ENCODE measurements at regions not wholly inside any gene's neighbourhood (a gene's known extent, or its start where the extent isn't known, plus 50 kb on each side); places are given as distances from the start of the nearest gene placed in this dataset.
"Not testable (repeated sequence)": the region's sequence is repeated elsewhere in the genome, so short reads cannot be mapped to it uniquely, and the experiment has no call there.

DNA sequence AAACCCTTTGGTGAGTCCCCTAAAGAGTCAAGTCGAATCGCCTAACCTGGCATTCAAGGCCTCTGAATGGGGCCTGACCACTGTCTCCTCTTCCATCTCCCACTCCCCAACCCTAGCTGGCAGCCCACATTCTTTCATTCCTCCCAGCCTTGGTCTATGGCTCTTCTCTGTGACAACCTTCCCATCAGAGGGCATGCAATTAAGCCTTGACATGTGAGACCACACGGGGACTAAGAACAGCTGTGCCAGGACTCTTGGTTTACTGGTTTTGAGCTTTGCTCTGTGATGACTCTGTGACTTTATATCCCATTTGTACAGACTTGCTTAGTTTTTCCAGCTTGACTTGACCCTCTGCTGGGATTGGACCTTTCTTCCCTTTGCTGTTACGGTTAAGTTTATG is 116.6 kb downstream of the BUB3 start:
- no peak for DNase-seq

DNA sequence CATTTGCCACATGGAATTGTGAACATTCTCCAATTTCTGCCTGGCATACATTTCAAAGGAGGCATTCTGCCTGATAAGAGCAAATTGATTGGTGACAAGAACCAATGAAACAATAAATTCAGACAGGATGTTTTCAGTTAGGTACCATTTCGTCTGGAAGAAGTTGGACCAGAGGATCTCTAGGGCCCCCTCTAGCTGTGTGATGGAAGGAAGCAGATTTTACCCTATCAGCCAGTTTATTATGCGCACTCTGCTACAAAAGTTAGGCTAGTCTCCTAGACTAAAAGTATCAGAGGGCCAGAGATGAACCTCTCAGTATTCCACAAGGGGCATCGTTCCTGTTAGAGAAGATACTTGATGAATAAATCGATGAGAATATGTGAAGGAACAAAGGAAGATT is 118.0 kb downstream of the BUB3 start:
- no peak for DNase-seq

GRCh38 chr10:123274306-123275135 is 120.3 kb downstream of the BUB3 start:
- no peak for DNase-seq

DNA sequence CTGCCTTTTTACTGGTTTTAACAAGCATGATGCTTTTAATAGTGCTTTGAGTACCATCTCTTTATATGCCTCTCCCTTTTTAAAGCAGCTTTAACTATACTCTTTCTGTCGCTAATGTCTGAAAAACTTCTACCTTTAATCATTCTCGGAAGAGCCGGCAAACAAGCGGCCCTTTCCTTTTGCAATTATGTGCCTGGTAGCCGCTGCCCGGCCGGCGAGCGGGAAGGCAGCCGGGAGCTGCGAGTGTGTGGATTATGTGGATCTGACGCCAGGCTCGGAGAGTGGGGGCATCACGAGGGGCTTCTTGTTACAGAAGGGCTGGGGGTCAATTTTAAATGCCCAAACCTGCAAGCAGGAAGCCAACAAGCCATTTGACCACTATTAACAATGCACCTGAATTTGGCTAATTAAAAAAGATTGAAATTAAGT is 120.9 kb downstream of the BUB3 start:
- DNase-seq, result no peak

DNA sequence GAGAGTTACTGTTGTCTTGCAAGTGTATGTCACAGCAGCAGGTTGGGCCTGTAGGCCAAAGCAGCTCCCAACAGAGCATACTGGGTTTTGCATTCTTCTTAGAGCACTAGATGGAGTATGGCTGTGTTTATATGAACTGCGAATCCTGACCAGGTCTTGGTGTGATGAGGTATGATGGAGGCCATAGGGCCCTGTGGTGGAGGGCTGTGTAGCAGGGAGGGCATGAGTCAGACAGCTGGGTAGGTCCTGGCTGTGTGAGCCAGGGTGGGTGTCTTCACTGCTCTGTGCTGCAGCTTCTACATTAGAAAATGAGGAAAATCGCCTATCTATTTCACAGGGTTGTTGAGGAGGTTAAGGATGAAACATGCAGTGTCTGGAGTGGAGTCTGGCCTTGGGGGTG is 124.2 kb downstream of the BUB3 start:
- no peak for DNase-seq

- not testable (repeated sequence) for DNase-seq
Measured at GRCh38 chr10:123283371-123283770, 129.2 kb downstream of the BUB3 start.

- DNase-seq, result no peak
Measured at GRCh38 chr10:123284022-123284421, 129.8 kb downstream of the BUB3 start.

DNA sequence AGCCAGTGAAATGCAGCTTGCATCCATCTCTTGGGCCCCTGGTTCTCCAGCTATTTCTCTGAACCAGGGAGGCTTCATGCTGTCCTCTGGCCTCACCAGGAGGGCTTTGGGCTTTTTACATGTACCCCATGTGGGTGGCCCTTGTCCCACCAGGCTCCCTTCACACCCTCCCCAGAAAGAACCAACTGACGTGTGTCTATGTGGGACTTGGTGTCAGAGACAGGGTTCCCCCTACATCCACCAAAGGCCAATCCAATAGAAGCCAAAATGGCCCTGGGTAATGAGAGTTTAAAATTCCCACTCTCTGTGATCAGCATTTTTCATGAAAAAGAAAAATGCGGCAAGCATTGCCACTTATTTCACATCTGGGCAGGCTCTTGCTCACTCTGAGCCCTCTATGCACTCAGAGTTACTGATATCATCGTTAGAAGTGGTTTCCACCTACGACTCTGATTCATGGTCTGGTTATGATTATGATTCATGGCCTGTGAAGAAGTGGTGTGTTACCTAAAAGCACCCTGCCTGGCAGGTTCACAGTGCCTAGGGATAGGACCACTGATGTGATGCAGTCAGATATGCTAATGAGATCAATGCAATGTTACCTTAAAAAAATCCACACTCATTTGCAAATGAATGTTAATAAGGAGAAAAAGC is 133.5 kb downstream of the BUB3 start:
- DNase-seq, result no peak

- DNase-seq, result no peak
Measured at GRCh38 chr10:123289432-123289831, 135.2 kb downstream of the BUB3 start.

GRCh38 chr10:123294109-123294508 is 139.9 kb downstream of the BUB3 start:
- no peak for DNase-seq

DNA sequence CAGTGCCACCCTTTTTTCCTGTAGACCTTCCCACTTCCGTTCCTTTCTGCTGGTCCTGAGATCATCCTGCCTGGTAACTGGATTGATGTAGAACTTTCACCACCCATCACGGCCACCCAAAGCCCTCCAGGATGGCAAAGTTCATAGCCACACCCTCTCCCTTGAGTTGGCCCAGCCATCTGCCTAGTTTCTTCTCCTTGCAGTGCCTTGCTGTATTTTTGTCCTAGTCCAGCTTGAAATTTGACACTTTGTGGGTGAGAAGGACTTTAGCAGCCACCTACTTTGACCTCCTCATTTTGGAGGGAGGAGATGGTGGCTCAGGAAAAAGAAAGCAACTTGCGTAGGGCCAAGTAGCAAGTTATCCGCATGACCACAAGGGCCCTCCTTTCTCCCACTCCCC is 140.7 kb downstream of the BUB3 start:
- DNase-seq, result no peak

DNA sequence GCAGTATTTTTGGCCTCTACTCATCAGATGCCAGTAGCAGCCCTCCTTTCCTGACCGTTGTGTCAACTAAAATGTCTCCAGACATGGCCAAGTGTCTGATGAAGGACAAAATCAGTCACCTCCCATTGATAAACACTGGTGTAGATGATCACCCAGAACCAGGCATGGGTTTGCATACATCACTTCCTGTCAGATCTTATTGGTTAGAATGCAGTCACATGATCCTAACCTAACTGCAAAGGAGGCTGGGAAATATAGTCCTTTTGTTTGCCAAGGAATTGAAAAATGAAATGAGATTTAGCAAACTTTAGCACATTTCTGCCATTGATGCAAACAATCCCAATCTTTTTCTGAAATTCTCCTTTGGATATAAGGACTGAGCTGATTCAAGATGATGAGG is 141.4 kb downstream of the BUB3 start:
- no peak for DNase-seq

- no peak for DNase-seq
Measured at GRCh38 chr10:123297175-123297574, 143.0 kb downstream of the BUB3 start.

- no peak for DNase-seq
Measured at GRCh38 chr10:123298583-123298982, 144.4 kb downstream of the BUB3 start.

DNA sequence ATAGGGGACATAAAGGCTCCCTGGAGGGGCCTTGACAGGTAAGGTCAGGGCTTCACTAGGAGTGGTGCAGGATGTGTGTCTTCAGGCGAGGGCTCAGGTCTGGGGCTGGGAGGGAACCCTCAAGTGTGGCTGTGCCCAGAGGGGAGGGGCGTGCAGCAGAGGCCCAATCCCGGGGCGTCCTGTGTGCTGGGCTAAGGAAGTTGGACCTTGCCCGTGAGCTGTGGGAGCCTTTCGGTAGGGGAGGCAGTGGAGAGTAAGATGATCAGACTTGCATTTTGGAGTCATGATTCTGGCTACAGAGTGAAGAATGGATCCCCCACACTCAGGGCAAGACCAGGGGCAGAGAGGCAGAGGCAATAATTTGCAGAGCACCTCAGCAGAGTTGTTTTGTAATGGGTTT is 145.4 kb downstream of the BUB3 start:
- DNase-seq, result no peak

DNA sequence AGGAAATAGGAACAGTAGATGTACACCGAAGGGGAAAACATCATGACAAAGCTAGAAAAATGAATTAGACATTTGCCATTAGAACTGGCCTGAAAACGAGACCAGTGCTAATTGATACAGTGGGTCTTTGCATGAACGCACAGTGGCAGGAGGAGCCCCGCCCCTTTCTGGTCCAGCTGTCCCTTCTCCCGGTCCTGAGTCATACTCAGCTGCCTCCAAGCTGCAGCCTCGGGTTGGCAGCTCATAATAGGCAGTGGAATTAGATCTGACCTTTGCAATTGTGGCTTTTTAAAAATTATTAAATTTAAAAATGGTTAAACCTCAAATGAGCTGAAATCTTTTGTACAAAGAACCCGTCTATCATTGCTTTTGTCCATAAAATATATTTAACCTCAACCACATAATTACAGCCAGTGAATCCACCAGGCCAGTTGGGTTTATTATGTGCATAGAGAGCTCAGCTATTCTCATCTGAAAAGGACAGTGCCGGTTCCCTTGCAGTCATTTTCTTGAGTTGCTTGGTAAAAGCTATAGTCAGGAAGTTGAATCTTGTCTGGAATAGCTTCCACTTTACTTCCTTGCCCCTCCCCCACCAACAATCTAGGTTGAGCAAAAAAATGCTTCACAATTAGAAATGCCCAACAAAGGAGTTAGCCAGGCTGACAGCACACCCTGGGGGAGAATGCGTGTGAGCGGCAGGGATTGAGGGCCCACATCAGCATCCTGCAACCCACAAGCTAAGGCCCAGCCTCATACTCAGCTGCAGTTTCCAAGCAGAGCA is 147.1 kb downstream of the BUB3 start:
- no peak for DNase-seq

GRCh38 chr10:123303581-123304337 is 149.6 kb downstream of the BUB3 start:
- no peak for DNase-seq

- no peak for DNase-seq
Measured at GRCh38 chr10:123305671-123306070, 151.5 kb downstream of the BUB3 start.

- DNase-seq, result no peak
Measured at GRCh38 chr10:123306290-123306689, 152.1 kb downstream of the BUB3 start.

DNA sequence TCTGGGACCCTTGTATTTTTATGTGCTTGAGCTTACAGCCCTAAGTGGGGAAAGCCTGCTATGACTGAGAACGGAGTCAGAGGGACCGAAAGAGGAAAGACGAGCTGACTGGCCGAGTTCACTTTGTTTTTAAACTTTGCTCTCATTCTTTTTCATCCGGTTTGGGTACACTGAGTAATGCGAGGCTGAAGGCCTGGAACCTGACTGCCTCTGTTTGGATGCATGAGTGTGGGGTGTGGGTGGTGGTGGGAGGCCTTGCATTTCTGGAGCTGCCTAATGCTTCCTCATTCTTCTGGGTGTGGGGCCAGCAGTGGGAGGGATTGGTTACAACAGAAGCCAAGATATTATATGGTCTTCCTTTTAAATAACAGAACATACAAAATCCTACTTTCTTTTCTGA is 155.5 kb downstream of the BUB3 start:
- no peak for DNase-seq

GRCh38 chr10:123316776-123317175 is 162.6 kb downstream of the BUB3 start:
- DNase-seq, result no peak

DNA sequence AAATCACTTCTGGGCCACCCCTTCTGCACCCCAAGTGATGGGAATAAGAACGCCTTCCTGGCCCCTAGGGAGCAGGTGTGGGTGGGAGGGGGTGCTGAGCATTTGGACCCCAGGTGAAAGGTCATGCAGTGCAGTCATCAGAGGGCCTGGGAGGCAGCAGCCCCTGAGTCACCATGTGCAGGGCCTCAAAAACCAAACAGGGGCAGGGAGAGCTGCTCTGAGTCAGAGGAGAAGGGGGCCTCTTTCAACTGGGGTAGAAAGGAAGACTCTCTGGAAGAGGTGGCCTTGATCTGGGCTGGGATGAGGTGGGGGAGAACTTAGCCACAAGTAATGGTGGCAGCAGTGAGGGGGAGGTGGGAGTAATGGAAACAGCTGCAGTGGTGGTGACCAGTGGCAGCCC is 164.3 kb downstream of the BUB3 start:
- no peak for DNase-seq

DNA sequence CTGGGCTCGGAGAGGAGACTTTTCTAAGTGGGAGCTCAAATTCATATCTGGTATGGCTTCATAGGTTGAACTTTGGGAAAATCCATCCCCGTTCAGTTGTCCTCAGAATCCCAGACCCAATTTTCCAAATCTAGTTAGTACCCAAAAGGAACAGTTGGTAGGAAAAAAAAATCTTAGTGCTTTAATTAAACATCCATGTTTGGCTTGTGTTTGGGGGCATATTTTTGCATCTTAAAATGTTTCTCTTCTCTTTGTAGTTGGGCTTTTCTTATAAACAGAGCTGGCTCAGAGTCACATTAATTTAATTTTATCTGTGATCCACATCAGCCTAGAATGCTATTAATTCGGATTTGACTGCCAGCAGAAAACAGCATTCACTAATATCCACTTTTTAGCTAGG is 165.9 kb downstream of the BUB3 start:
- no peak for DNase-seq

Data from activated CD4-positive, alpha-beta T cell treated with anti-CD3 and anti-CD28 coated beads, Interleukin-2, amount 50 U/mL, for 4 hours (primary cell).